Vagina (tissue), 2 donors: ENCODE measurements at regions not wholly inside any gene's neighbourhood (a gene's known extent, or its start where the extent isn't known, plus 50 kb on each side); places are given as distances from the start of the nearest gene placed in this dataset.

Experiments
- DNase-seq, 2 donors: peaks; one replicate each; pipeline ENCODE4 v3.0.0-alpha.2; 2017; ENCODE audit errors: extremely low spot score in 2 of 2
- H3K27ac ChIP-seq: fragments of 200-600 bp; sonication (generic); one replicate; pipeline ENCODE4 v1.5.1; 2019
- H3K27me3 ChIP-seq: fragments of 200-600 bp; sonication (generic); one replicate; pipeline ENCODE4 v1.5.1; 2019
- H3K36me3 ChIP-seq, 2 donors: fragments of 200-600 bp; sonication (generic); one replicate each; pipeline ENCODE4 v1.5.1; 2017 to 2019
- H3K4me1 ChIP-seq: fragments of 200-600 bp; sonication (generic); one replicate; pipeline ENCODE4 v1.5.1; 2019
- H3K4me3 ChIP-seq, 2 donors: fragments of 200-600 bp; sonication (generic); 1 replicate in 1 of 2; 2 replicates in 1 of 2; pipeline ENCODE4 v1.5.1; 2016 to 2019
- H3K9me3 ChIP-seq: fragments of 200-600 bp; sonication (generic); one replicate; pipeline ENCODE4 v1.5.1; 2019
- POLR2A ChIP-seq, 2 donors: fragments of 450-650 bp; IDR thresholded peaks; one replicate each; pipeline ENCODE4 v1.6.1; 2017; ENCODE audit warnings: antibody characterized with exemption in 2 of 2, mild to moderate bottlenecking in 2 of 2, moderate library complexity in 2 of 2
- POLR2AphosphoS5 ChIP-seq, 2 donors: sonication (generic); formaldehyde crosslinking; IDR thresholded peaks; one replicate each; pipeline ENCODE4 v1.9.0; 2017; ENCODE audit warnings: antibody characterized with exemption in 2 of 2, mild to moderate bottlenecking in 2 of 2, low read depth in 1 of 2; ENCODE audit not compliant: insufficient read depth in 1 of 2
- intact Hi-C: fragments of 100-400 bp; cut with DNase I; formaldehyde crosslinking; loops from one replicate; pipeline ENCODE4 v1.15.1; 2023
- TF ChIP-seq, protein P1 (sequence below), 3 experiments: fragments of 450-650 bp in 2 of 3; fragments of 200-600 bp in 1 of 3; sonication (generic) in 1 of 3; IDR thresholded peaks; one replicate each; pipeline ENCODE4 v1.5.1; 2017 to 2019; ENCODE audit warnings: antibody characterized with exemption in 3 of 3, mild to moderate bottlenecking in 2 of 3, moderate library complexity in 2 of 3

DNA sequence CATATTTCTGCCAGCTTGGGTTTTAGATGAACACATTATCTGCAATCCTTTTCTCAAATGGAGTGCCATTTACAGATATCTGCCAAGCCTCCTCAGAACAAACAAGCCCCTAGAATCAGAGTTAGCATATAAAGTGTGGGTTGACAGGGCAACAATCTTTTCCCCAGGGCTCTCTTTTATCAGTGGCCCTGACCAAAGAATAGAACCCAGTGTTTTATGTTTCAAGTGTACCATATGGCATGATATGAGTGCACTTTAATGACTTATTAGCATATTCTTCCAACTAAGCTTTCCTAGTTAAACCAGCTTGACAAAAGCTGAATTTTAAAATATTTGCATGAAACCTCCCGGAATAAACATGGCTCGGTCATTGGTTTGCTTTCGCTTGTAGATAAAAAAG lies 57.3 kb downstream of the EVX1 start:
- Histone ChIP-seq H3K4me1 (no peaks in the 10 kb centered on the region), H3K27me3 (no peaks in the 10 kb centered on the region), H3K9me3 (no peaks in the 10 kb centered on the region), H3K36me3 (no peaks in the 10 kb centered on the region), H3K27ac (no peak overlapping the region), H3K4me3 (no peak overlapping the region)
- no peak for DNase-seq
- intact Hi-C loops: no loop called here
- TF ChIP-seq POLR2A (IDR thresholded peaks at IDR 0.05): no peak
- TF ChIP-seq, protein P1, sequence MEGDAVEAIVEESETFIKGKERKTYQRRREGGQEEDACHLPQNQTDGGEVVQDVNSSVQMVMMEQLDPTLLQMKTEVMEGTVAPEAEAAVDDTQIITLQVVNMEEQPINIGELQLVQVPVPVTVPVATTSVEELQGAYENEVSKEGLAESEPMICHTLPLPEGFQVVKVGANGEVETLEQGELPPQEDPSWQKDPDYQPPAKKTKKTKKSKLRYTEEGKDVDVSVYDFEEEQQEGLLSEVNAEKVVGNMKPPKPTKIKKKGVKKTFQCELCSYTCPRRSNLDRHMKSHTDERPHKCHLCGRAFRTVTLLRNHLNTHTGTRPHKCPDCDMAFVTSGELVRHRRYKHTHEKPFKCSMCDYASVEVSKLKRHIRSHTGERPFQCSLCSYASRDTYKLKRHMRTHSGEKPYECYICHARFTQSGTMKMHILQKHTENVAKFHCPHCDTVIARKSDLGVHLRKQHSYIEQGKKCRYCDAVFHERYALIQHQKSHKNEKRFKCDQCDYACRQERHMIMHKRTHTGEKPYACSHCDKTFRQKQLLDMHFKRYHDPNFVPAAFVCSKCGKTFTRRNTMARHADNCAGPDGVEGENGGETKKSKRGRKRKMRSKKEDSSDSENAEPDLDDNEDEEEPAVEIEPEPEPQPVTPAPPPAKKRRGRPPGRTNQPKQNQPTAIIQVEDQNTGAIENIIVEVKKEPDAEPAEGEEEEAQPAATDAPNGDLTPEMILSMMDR (IDR thresholded peaks at IDR 0.05): no peak
- no peak for TF ChIP-seq POLR2AphosphoS5 (IDR thresholded peaks at IDR 0.05; ENCODE audit: insufficient read depth in 1 of 2, low read depth in 1 of 2)

DNA sequence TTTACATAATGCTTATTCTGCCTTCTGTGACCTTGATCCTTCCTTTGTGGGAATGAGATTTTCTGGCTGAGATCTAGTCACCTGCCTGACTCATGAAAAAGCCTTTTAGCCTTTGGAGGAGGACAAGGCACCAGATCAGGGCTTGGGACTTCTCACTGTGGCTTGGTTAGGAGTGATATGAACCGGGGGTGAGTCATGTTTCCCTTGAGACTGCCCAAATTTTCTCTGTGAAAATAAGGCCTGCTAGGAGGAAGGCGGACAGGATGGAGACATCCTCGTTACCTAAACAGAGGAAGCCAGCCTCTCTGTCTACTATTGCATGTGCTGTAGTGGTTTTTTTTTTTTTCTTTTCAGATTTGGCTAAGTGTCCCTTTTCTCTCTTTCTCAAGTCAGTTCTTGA lies 57.8 kb downstream of the EVX1 start:
- TF ChIP-seq POLR2AphosphoS5 (IDR thresholded peaks at IDR 0.05; ENCODE audit: insufficient read depth in 1 of 2, low read depth in 1 of 2): no peak
- TF ChIP-seq, protein P1 (IDR thresholded peaks at IDR 0.05): no peak
- no peak for TF ChIP-seq POLR2A (IDR thresholded peaks at IDR 0.05)
- intact Hi-C loops: no loop called here
- DNase-seq: no peak
- Histone ChIP-seq H3K27ac (no peak overlapping the region), H3K4me1 (no peaks in the 10 kb centered on the region), H3K4me3 (no peak overlapping the region), H3K9me3 (no peaks in the 10 kb centered on the region), H3K27me3 (no peaks in the 10 kb centered on the region), H3K36me3 (no peaks in the 10 kb centered on the region)

DNA sequence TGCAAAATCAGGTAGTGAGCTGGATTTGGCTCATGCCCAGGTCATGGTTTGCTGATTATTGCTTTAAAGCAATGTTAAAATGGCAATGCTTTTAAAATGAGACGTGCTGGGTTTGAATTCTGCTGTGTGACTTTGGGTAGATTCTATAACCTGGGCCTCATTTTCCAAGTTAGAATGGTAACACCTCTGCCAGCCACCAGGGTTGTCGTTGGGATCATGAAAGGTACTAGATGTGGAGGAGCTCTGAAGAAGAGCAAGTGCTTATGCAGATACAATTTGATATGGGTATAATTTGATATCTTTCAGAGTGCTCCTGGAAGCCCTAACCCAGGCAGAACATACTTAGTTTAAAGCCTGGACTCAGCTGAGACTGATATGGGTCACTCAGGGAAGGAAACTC lies 60.0 kb downstream of the EVX1 start:
- no peaks in the 10 kb centered on the region for H3K36me3 ChIP-seq
- no peaks in the 10 kb centered on the region for H3K27me3 ChIP-seq
- no peak for DNase-seq
- H3K9me3 ChIP-seq: no peaks in the 10 kb centered on the region
- intact Hi-C loops: no loop called here
- TF ChIP-seq POLR2AphosphoS5 (IDR thresholded peaks at IDR 0.05; ENCODE audit: insufficient read depth in 1 of 2, low read depth in 1 of 2): no peak
- H3K4me3 ChIP-seq: no peak overlapping the region
- no peak overlapping the region for H3K27ac ChIP-seq
- no peaks in the 10 kb centered on the region for H3K4me1 ChIP-seq

DNA sequence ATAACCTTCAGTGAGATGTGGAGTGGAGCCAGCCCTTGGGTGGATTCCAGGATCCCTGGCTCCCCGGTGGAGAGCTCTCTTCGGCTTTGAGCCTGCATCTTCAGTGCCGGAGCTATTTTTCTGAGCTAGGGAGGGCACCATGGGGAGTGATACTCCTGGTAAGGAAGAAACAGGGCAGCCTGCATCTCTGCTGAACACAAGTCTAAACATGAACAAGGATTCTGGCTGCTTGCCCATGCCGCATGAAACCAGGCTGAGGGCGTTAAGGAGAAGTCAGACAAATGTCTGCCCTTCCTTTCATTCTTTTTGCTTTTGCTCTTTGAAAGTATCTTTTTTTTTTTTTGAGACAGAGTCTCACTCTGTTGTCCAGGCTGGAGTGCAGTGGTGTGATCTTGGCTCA lies 60.4 kb downstream of the EVX1 start:
- H3K4me3 ChIP-seq: no peak overlapping the region

DNA sequence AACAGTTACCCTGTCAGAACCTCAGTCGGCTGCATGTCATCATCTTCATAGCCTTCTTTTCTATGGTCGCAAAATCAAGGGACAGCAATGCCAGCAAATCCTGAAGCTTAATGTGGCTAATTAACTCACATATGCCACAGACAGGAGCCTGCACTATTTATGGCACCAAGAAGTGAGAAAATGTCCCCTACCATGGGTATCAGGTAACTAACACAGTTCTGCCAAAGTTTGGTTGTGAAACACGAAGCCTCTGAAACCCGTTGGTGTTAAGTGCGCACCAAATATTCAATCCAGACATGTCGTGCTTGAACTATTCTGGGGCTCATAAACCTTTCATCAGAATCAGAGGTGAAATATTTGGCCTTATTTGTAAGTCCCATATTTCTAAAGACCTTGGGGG lies 63.3 kb downstream of the EVX1 start:
- Histone ChIP-seq H3K36me3 (no peaks in the 10 kb centered on the region), H3K27me3 (no peaks in the 10 kb centered on the region), H3K27ac (no peak overlapping the region), H3K9me3 (no peaks in the 10 kb centered on the region), H3K4me1 (no peaks in the 10 kb centered on the region), H3K4me3 (no peak overlapping the region)
- intact Hi-C loops: no loop called here
- DNase-seq: no peak
- TF ChIP-seq POLR2AphosphoS5 (IDR thresholded peaks at IDR 0.05; ENCODE audit: insufficient read depth in 1 of 2, low read depth in 1 of 2): no peak
- TF ChIP-seq POLR2A (IDR thresholded peaks at IDR 0.05): no peak
- TF ChIP-seq, protein P1 (IDR thresholded peaks at IDR 0.05): no peak

More for the DNA sequence above, 60.4 kb downstream of the EVX1 start:
- H3K9me3 ChIP-seq: no peaks in the 10 kb centered on the region
- intact Hi-C loops: no loop called here
- H3K4me1 ChIP-seq: no peaks in the 10 kb centered on the region
- no peaks in the 10 kb centered on the region for H3K27me3 ChIP-seq
- TF ChIP-seq, protein P1 (IDR thresholded peaks at IDR 0.05): no peak
- no peak for TF ChIP-seq POLR2AphosphoS5 (IDR thresholded peaks at IDR 0.05; ENCODE audit: insufficient read depth in 1 of 2, low read depth in 1 of 2)
- no peak for TF ChIP-seq POLR2A (IDR thresholded peaks at IDR 0.05)
- no peak for DNase-seq
- no peak overlapping the region for H3K27ac ChIP-seq
- no peaks in the 10 kb centered on the region for H3K36me3 ChIP-seq

DNA sequence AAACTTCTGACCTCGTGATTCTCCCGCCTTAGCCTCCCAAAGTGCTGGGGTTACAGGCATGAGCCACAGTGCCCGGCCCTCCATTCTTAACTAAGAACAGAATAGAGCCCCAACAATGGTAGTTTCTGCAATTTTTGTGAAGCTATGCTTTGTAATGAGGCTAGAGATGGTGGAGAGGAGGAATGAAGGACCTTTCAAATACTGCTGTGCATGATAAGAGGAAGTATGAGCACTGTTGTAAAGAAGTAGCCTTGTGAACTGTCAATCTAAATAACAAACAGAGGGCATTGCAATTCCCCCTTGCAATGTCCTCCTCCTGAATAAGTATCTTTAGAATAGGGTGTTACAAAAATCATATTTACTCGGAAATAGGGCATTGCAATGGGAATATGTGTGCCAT lies 70.2 kb downstream of the EVX1 start:
- no peak overlapping the region for H3K27ac ChIP-seq
- no peak for DNase-seq
- intact Hi-C loops: no loop called here
- H3K36me3 ChIP-seq: no peaks in the 10 kb centered on the region
- H3K4me3 ChIP-seq: no peak overlapping the region
- H3K9me3 ChIP-seq: no peaks in the 10 kb centered on the region
- H3K4me1 ChIP-seq: peaks cover 5% of the 10 kb centered on the region
- no peaks in the 10 kb centered on the region for H3K27me3 ChIP-seq
- TF ChIP-seq POLR2AphosphoS5 (IDR thresholded peaks at IDR 0.05; ENCODE audit: insufficient read depth in 1 of 2, low read depth in 1 of 2) (no peak), POLR2A (IDR thresholded peaks at IDR 0.05) (no peak)
- TF ChIP-seq, protein P1 (IDR thresholded peaks at IDR 0.05): no peak
